Right kidney (tissue), 1 donor: ENCODE measurements at regions not wholly inside any gene's neighbourhood (a gene's known extent, or its start where the extent isn't known, plus 50 kb on each side); places are given as distances from the start of the nearest gene placed in this dataset.

Source experiments
- DNase-seq: peaks from one replicate; pipeline ENCODE4 v3.0.0-alpha.2; 2016

DNA sequence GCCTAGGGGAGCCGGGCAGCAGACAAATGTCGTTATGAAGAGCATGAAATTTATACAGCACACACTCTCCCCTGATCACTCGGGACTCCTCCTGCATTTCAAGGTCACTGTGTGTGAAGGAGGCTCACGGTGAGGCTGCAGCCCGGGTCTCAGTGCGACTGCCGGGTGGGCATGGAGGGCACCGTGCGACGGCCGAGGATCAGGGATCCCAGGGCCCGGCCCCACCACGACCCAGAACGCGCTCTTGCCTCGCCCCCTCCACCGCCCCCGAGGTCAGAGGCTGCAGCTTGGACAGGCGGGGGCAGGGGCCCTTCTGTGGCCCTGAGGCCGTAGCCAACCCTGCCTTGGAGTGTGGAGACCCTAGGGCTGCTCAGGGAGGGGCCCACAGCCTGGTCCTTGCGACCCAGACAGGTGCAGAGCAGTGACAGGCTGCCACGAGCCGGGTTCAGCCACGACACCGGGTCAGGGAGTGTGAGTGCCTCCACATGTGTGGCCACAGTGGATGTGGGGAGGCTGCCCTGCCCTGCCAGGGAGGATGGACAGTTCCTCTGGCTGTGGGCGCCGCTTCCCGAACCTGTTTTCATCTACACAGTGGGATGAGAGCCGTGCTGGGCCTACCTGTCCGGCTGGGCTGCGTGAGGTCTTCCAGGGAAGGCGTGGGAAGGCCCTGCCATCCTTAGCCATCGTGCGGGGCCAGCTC lies 89.3 kb upstream of the NKX1-1 start:
- no peak for DNase-seq

DNA sequence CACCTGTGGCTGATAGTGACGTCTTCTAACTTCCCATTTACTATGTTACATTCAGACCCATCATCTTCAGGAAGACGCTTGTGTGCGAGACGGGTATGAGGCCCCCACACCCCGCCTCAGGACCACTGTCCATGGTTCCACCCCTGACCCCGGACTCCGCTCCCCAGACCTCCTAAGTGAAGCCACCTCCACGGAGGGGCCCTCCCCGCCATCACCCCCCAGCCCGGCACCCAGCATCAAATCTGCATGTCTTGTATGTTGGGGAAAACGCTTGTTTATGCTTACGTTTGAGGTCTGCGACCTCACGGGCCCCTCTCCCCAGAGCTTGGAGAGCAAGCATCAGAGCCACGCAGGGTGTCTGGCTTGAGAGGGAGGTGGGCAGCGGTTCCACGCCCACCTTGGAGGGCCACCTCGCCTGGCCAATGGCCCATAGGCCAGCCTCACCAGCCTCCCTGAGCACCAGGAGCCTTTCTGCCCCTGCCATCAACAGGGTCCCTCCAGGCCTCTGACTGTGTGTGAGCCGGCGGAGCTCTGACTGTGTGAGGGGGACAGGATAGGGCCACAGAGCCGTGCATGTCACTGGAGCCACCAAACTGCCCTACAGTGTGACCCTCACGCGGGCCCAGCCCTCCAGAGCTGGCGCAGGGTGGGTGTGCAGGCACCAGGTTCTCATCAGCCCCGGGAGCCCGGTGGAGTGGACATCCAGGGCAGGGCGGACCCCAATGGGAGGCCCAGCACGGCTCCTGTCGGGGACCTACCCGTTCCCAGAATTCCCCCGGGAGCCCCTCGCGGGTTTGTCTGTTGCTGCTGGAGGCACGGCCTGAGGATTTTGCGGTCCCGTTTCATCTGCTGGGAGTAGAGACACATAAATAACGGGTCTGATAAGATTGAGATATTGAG lies 88.4 kb upstream of the NKX1-1 start:
- no peak for DNase-seq

GRCh38 chr4:1493540-1494287 lies 87.5 kb upstream of the NKX1-1 start:
- DNase-seq = no peak

GRCh38 chr4:1492651-1493539 lies 86.7 kb upstream of the NKX1-1 start:
- no peak for DNase-seq

DNA sequence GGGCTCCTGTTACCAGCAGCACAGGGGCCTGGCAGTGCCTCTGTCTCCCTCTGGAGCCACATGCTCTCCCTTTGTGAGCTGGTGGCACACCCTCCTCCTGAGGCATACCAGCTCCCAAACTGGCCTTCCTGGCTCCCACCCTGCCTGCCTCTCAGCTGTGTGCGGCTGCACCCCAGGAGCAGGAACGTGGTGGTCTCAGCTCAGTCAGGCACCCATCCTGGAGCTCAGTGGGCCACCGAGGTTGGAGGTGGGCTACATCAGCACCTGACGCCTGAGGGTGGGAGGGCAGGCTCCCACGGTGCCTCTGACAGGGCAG lies 85.9 kb upstream of the NKX1-1 start:
- DNase-seq = no peak

DNA sequence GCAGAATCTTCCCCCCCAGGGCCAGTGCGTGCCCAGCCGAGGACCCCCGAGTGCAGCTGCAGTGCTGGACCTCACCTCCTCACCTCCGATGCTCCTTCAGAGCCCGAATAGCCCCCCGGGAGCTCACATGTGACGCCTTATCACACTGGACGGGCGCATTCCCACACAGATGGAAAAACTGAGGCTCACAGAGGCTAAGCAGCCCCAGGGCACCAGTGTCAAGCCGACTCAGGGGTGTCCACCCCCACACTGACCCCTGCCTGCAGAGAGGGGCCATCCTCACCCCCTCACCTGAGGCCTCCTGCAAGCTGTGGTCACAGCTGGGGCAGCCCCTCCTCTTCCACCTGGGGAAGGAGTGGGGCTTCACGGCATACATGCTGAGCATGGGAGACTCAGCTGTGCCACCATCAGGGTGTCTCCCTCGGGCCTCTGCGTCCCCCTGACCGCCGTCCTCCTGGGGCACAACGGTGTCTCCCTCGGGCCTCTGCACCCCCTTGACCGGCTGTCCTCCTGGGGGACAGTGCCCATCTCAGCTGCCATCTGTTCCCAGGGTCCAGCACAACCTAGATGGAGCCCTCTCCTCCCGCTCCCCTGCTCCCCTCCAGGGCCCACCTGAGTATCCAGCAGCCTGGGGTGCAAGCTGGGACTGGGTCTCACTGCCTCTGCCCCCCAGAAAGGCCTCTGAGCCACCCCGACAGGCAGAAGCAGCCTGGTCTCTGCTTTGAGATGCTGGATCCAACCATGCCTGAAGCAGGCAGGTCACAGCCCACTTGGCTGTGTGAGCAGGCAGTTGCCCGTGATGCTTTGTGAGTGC lies 85.3 kb upstream of the NKX1-1 start:
- no peak for DNase-seq

DNA sequence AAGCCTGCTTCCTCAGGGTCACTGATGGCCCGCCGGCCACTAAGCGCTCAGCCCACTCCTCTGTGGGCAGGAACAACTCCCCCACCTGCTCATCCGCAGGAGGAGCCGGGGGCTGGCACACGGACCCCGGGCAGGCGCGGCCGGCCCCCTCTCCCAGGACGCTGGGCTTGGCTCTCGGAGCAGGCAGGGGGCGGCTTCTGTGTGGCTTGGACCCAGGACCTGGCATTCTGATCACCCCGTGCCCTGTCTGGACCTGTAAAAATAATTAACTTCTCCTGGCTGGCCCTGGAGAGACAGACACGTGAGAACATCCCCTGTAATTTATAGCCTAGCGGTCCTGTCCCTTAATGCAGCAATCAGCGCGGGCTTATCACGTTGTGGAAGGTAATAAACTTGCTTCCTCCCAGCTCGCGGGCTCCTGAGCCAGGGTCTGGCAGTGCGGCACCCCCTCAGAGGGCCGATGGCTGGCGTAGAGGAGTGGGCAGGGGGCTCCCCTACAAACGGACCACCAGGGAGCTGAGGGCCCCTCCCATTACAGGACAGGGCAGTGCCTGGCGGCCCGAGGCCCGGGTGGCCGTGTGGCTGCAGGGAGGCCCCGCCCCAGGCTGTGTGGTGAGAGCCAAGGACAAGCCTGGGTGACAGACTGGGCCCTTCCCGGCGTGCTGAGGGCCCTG lies 84.5 kb upstream of the NKX1-1 start:
- peak; percentile 43 for DNase-seq

GRCh38 chr4:1490011-1490653 lies 83.9 kb upstream of the NKX1-1 start:
- no peak for DNase-seq

- no peak for DNase-seq
Measured at GRCh38 chr4:1489639-1489995, 83.4 kb upstream of the NKX1-1 start.

- DNase-seq = no peak
Measured at GRCh38 chr4:1488831-1489638, 82.8 kb upstream of the NKX1-1 start.

- no peak for DNase-seq
Measured at GRCh38 chr4:1488357-1488756, 82.1 kb upstream of the NKX1-1 start.

GRCh38 chr4:1487761-1488160 lies 81.5 kb upstream of the NKX1-1 start:
- DNase-seq = no peak

DNA sequence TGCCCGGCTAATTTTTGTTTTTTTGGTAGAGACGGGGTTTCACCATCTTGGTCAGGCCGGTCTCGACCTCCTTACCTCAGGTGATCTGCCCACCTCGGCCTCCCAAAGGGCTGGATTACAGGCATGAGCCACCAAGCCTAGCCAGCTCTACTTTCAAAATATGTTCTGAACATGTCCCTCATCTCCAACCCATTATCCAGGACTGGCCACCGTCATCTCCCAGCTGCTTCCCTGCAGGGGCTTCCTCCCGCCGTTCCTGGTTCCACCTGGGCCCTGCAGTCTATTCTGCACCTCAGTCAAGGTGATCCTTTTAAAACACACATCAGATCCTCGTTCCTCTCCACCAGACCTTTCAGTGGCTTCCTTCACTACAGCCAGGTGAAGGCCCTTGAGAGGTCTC lies 80.9 kb upstream of the NKX1-1 start:
- DNase-seq = no peak

DNA sequence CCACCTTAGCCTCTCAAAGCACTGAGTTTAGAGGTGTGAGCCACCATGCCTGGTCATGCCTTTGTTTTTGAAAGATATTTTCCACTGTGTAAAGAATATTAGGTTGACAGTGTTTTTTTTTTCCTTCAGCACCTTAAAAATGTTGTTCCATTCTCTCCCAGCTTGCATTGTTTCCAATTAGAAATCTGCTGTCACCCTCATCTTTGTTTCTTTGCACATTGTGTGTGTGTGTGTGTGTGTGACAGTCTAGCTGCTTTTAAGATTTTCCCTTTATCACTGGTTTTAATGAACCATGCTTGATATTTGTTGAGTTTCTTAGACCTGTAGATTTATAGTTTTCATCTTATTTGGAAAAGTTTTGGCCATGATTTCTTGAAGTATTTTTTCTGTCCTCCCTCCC lies 79.0 kb upstream of the NKX1-1 start:
- no peak for DNase-seq

DNA sequence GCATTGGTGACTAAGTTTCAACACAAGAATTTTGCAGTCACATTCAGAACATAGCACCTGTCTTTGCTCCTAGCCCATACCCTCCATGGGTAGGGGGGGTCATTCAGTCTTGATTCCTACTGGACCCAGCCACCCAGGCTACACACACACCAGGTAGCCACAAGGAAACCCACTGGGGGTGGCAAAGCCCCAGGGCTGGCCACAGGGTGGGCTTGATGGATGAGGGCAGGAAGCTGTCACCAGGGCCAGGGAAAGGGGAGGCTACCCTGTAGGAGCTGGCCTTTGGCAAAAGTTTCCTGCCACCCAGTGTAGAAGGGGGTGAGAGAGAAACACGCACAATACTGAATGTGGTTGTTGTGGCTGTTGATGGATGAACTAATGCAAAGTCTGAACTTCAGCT lies 74.5 kb upstream of the NKX1-1 start:
- DNase-seq = no peak

DNA sequence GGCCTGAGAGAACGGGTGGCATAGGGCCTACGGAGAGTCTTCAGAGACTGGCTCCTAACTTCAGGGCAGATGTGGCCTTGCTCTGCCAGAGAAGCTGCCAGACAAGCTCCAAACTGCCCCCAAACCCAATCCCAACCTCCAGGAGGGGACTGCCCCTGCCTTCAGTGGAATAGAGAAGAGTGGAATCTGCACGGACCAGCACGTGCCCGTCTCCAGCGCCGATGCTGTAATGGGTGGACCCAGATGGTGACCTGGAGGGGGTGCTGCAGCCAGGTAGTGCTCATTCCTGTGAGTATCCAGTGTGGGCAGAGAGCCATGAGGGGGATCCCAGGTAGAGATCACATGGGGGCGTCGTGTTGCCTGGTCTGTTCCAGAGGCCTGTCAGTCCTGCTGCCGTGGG lies 73.2 kb upstream of the NKX1-1 start:
- DNase-seq = no peak

GRCh38 chr4:1478766-1479355 lies 72.6 kb upstream of the NKX1-1 start:
- no peak for DNase-seq

- DNase-seq = no peak
Measured at GRCh38 chr4:1477045-1477840, 71.0 kb upstream of the NKX1-1 start.
